OCI-LY1 (cell line): ENCODE measurements at regions not wholly inside any gene's neighbourhood (a gene's known extent, or its start where the extent isn't known, plus 50 kb on each side); places are given as distances from the start of the nearest gene placed in this dataset.

Source experiments
- H2AFZ ChIP-seq: fragments of 200-600 bp; sonication (generic), shearing (Covaris generic); 2 replicates; pipeline ENCODE4 v1.6.0; 2014; ENCODE audit warnings: antibody characterized with exemption, mild to moderate bottlenecking, low read length
- H3F3A ChIP-seq: fragments of 200-600 bp; sonication (generic), shearing (Covaris generic); 2 replicates; pipeline ENCODE4 v1.6.0; 2014; ENCODE audit warnings: mild to moderate bottlenecking, antibody characterized with exemption, low read length, moderate library complexity; ENCODE audit not compliant: insufficient read depth
- H3K27ac ChIP-seq: fragments of 200-600 bp; sonication (generic); 2 replicates; pipeline ENCODE4 v1.5.1; 2014; ENCODE audit warnings: low read length, mixed run types, mild to moderate bottlenecking, low read depth; ENCODE audit not compliant: poor library complexity, severe bottlenecking
- H3K27me3 ChIP-seq: fragments of 200-600 bp; sonication (generic); 2 replicates; pipeline ENCODE4 v1.6.0; 2014; ENCODE audit warnings: antibody characterized with exemption, mild to moderate bottlenecking, low read length, moderate library complexity; ENCODE audit not compliant: insufficient read depth
- H3K36me3 ChIP-seq: fragments of 200-600 bp; sonication (generic); 2 replicates; pipeline ENCODE4 v1.6.1; 2014; ENCODE audit warnings: mild to moderate bottlenecking, antibody characterized with exemption, low read length, moderate library complexity, mixed read lengths; ENCODE audit not compliant: insufficient read depth
- H3K4me1 ChIP-seq: fragments of 200-600 bp; sonication (generic); 2 replicates; pipeline ENCODE4 v1.5.1; 2014; ENCODE audit warnings: mild to moderate bottlenecking, low read length, moderate library complexity; ENCODE audit not compliant: insufficient read depth, severe bottlenecking
- H3K4me2 ChIP-seq: fragments of 200-600 bp; sonication (generic), shearing (Covaris generic); 2 replicates; pipeline ENCODE4 v1.6.1; 2014; ENCODE audit warnings: low read length
- H3K4me3 ChIP-seq: fragments of 200-600 bp; sonication (generic); 2 replicates; pipeline ENCODE4 v1.5.1; 2014; ENCODE audit warnings: low read length, low read depth, mild to moderate bottlenecking, mixed read lengths; ENCODE audit not compliant: poor library complexity, severe bottlenecking
- H3K79me2 ChIP-seq: fragments of 200-600 bp; shearing (Covaris generic); 2 replicates; pipeline ENCODE4 v1.6.1; 2016; ENCODE audit warnings: mixed run types, low read length, mixed read lengths; ENCODE audit not compliant: insufficient read depth
- H3K9ac ChIP-seq: fragments of 200-600 bp; sonication (generic), shearing (Covaris generic); 2 replicates; pipeline ENCODE4 v1.6.1; 2014; ENCODE audit warnings: mild to moderate bottlenecking, low read length, mixed read lengths
- H3K9me2 ChIP-seq: fragments of 200-600 bp; sonication (generic), shearing (Covaris generic); 2 replicates; pipeline ENCODE4 v1.6.1; 2014; ENCODE audit warnings: low read depth, mild to moderate bottlenecking, low read length, mixed read lengths
- H3K9me3 ChIP-seq: fragments of 200-600 bp; shearing (Covaris generic); 2 replicates; pipeline ENCODE4 v1.6.1; 2014; ENCODE audit warnings: low read length, mixed read lengths
- H4K20me1 ChIP-seq: fragments of 200-600 bp; sonication (generic), shearing (Covaris generic); 2 replicates; pipeline ENCODE4 v1.6.0; 2016; ENCODE audit warnings: mild to moderate bottlenecking, low read length; ENCODE audit not compliant: insufficient read depth
- EZH2 ChIP-seq: fragments of 200-600 bp; sonication (generic), shearing (Covaris generic); IDR thresholded peaks from 2 replicates; pipeline ENCODE4 v1.8.0; 2017; ENCODE audit warnings: borderline replicate concordance, mixed run types, mild to moderate bottlenecking, antibody characterized with exemption, low read length, moderate library complexity, mixed read lengths
- TF ChIP-seq, protein P1 (sequence below): fragments of 200-600 bp; sonication (generic), shearing (Covaris generic); IDR thresholded peaks from 2 replicates; pipeline ENCODE4 v1.5.1; 2017; ENCODE audit warnings: mild to moderate bottlenecking, antibody characterized with exemption, low read length, moderate library complexity, mixed read lengths

DNA sequence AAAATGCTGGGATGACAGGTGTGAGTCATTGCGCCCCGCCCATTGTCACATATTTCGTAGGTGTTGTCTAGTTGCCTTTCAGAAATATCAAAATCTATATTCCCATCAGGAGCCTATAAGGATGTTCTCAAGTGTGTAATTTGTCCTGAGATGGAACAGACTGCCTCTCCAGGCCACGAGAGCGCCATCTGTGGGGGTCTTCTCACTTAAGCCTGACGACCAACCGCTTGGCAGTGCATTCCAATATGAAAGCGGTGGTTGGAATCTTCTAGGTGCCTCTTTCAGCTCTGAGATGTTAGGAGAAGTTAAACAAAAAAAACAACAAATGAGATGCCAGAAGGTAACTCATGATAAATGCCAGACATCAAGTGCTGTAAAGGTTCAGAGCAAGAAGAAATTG, 488.5 kb downstream of the QKI start:
- no peaks in the 10 kb centered on the region; the same call in 1 of the 2 replicates for H3K36me3 ChIP-seq
- no peak overlapping the region for H3K4me2 ChIP-seq
- no peak overlapping the region for H3K9ac ChIP-seq
- TF ChIP-seq, protein P1, sequence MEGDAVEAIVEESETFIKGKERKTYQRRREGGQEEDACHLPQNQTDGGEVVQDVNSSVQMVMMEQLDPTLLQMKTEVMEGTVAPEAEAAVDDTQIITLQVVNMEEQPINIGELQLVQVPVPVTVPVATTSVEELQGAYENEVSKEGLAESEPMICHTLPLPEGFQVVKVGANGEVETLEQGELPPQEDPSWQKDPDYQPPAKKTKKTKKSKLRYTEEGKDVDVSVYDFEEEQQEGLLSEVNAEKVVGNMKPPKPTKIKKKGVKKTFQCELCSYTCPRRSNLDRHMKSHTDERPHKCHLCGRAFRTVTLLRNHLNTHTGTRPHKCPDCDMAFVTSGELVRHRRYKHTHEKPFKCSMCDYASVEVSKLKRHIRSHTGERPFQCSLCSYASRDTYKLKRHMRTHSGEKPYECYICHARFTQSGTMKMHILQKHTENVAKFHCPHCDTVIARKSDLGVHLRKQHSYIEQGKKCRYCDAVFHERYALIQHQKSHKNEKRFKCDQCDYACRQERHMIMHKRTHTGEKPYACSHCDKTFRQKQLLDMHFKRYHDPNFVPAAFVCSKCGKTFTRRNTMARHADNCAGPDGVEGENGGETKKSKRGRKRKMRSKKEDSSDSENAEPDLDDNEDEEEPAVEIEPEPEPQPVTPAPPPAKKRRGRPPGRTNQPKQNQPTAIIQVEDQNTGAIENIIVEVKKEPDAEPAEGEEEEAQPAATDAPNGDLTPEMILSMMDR = no peak
- no peak for TF ChIP-seq EZH2
- no peaks in the 10 kb centered on the region for H3K79me2 ChIP-seq
- no peaks in the 10 kb centered on the region for H3K27me3 ChIP-seq
- H3K9me3 ChIP-seq = no peaks in the 10 kb centered on the region
- H3K4me3 ChIP-seq = no peak overlapping the region
- no peak overlapping the region for H3K27ac ChIP-seq
- no peaks in the 10 kb centered on the region for H4K20me1 ChIP-seq
- no peak overlapping the region for H2AFZ ChIP-seq
- no peaks in the 10 kb centered on the region for H3K9me2 ChIP-seq
- no peaks in the 10 kb centered on the region for H3F3A ChIP-seq
- no peaks in the 10 kb centered on the region for H3K4me1 ChIP-seq

DNA sequence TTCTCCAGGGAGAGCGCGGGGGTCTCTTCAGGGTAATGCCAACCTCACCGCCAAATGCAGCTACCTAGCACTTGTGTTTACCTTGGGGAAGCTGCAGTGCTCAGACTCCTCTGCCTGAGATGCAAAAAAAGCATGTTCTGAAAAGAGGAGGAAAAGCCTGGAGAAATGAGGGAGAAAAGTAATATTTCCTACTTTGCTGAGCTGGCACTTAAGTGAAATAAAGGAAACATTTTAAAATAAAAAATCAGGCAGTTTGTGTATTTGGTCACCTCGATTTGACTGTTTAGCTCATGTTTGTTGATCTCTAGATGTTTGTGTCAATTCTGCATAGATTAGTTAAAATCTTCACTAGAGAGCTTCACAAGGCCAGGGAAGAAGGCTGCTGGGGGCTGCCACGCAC, 487.2 kb downstream of the QKI start:
- Histone ChIP-seq H3K9me2 (no peaks in the 10 kb centered on the region), H3K4me1 (no peaks in the 10 kb centered on the region), H4K20me1 (no peaks in the 10 kb centered on the region), H3K27me3 (no peaks in the 10 kb centered on the region), H3F3A (no peaks in the 10 kb centered on the region), H2AFZ (no peak overlapping the region), H3K4me2 (no peak overlapping the region), H3K79me2 (no peaks in the 10 kb centered on the region), H3K9ac (no peak overlapping the region), H3K4me3 (no peak overlapping the region), H3K36me3 (no peaks in the 10 kb centered on the region; the same call in 1 of the 2 replicates), H3K9me3 (no peaks in the 10 kb centered on the region), H3K27ac (no peak overlapping the region)
- TF ChIP-seq EZH2 = no peak
- TF ChIP-seq, protein P1 = no peak

DNA sequence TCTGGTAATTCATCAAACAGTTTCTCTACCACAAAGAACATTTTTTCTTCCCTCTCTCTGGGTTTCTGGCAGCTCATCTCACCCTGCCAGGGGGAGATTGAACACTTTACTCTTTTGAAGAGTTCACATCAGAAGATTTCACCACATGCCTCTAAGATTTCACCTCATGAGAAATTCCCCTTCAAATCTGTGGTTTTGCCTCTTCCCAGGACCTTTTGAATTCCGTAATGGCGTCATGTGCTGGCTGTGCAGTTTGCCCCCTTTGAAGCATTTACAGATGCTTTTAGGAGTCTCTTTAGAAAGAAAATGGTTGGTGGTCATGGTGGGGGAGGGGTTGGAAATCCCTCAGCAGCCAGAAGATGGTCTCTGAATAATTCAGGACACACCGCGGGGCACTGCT, 486.1 kb downstream of the QKI start:
- no peaks in the 10 kb centered on the region for H4K20me1 ChIP-seq
- no peaks in the 10 kb centered on the region; the same call in 1 of the 2 replicates for H3K36me3 ChIP-seq
- no peaks in the 10 kb centered on the region for H3K9me3 ChIP-seq
- H3K4me3 ChIP-seq = no peak overlapping the region
- H3K27ac ChIP-seq = no peak overlapping the region
- H3K4me1 ChIP-seq = no peaks in the 10 kb centered on the region
- no peak overlapping the region for H2AFZ ChIP-seq
- no peak overlapping the region for H3K9ac ChIP-seq
- no peaks in the 10 kb centered on the region for H3F3A ChIP-seq
- no peaks in the 10 kb centered on the region for H3K79me2 ChIP-seq
- H3K27me3 ChIP-seq = no peaks in the 10 kb centered on the region
- no peak for TF ChIP-seq EZH2
- TF ChIP-seq, protein P1 = no peak
- no peak overlapping the region for H3K4me2 ChIP-seq
- no peaks in the 10 kb centered on the region for H3K9me2 ChIP-seq
